OCI-LY1 (cell line): ENCODE measurements at regions not wholly inside any gene's neighbourhood (a gene's known extent, or its start where the extent isn't known, plus 50 kb on each side); places are given as distances from the start of the nearest gene placed in this dataset.

Source experiments
- EZH2 ChIP-seq: fragments of 200-600 bp; sonication (generic), shearing (Covaris generic); IDR thresholded peaks from 2 replicates; pipeline ENCODE4 v1.8.0; 2017; ENCODE audit warnings: borderline replicate concordance, mixed run types, mild to moderate bottlenecking, antibody characterized with exemption, low read length, moderate library complexity, mixed read lengths
- TF ChIP-seq, protein P1 (sequence below): fragments of 200-600 bp; sonication (generic), shearing (Covaris generic); IDR thresholded peaks from 2 replicates; pipeline ENCODE4 v1.5.1; 2017; ENCODE audit warnings: mild to moderate bottlenecking, antibody characterized with exemption, low read length, moderate library complexity, mixed read lengths

DNA sequence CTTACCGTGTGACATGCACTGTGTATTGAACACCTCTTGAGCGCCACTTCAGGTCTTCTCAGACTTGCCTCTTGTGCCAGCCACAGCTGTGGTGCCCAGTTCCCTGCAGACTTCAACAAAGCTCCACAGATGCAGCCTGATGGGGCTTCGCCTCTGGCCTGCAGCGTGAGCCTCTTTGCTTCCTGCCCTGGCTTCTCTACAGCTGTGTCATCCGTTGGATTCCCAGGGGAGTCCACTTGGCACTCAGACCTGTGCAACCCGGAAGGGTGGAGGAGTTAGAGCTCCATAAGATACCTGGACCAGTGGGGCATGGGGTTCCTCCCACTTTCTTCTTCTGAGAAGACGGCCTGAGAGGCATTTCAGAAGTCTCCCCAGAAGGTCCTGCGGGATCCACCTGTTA is 57.7 kb upstream of the BNIP2 start:
- TF ChIP-seq, protein P1, sequence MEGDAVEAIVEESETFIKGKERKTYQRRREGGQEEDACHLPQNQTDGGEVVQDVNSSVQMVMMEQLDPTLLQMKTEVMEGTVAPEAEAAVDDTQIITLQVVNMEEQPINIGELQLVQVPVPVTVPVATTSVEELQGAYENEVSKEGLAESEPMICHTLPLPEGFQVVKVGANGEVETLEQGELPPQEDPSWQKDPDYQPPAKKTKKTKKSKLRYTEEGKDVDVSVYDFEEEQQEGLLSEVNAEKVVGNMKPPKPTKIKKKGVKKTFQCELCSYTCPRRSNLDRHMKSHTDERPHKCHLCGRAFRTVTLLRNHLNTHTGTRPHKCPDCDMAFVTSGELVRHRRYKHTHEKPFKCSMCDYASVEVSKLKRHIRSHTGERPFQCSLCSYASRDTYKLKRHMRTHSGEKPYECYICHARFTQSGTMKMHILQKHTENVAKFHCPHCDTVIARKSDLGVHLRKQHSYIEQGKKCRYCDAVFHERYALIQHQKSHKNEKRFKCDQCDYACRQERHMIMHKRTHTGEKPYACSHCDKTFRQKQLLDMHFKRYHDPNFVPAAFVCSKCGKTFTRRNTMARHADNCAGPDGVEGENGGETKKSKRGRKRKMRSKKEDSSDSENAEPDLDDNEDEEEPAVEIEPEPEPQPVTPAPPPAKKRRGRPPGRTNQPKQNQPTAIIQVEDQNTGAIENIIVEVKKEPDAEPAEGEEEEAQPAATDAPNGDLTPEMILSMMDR = no peak
- TF ChIP-seq EZH2 = no peak
